ENCODE measurements at regions not wholly inside any gene's neighbourhood (a gene's known extent, or its start where the extent isn't known, plus 50 kb on each side); places are given as distances from the start of the nearest gene placed in this dataset.
A peak's percentile ranks its signal among the peaks of the same experiment; 100 is the strongest.

DNA sequence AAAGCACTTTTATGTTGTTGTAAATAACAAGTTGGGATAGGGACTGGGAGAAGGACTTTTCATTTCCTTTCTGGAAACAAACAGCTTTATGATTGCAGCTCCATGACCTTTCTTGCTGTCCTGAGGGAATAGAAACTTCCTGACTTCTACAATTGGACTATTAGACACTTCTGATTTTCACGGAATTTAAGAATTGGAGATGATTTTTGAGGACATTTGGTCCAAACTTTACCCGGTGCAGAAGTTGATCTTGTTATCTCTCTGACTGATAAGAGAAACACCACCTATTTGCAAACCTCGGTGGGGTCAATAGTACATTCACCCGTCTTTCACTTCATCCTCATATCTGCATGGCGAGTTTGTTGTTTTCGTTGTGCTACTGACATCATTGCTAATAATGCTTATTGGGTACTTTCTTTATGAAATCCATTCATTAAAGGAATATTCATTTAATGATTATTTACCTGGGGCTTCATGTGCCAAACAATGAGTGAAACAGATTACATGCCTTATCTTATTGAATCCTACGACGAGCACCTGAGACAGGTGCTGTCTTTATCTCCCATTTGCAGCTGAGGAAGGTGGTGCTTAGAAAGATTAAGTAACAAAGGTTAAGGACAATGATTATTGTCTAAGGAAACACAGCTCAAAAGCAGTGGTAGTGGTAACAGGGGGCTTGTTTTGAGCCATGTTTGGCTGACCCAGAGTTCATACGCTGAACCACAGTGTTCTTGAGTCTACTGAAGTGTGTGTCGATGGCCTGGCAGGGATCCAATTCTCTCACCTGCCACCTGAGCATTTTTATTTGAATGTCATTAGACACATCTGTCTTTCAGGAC, 176.9 kb upstream of the FAM20A start:
- WGBS, 2 donors: 45 to 50% methylated on average over 10 of the region's 10 CpGs
- H3K27me3 ChIP-seq: no peaks in the 10 kb centered on the region
- TF ChIP-seq, protein P1, sequence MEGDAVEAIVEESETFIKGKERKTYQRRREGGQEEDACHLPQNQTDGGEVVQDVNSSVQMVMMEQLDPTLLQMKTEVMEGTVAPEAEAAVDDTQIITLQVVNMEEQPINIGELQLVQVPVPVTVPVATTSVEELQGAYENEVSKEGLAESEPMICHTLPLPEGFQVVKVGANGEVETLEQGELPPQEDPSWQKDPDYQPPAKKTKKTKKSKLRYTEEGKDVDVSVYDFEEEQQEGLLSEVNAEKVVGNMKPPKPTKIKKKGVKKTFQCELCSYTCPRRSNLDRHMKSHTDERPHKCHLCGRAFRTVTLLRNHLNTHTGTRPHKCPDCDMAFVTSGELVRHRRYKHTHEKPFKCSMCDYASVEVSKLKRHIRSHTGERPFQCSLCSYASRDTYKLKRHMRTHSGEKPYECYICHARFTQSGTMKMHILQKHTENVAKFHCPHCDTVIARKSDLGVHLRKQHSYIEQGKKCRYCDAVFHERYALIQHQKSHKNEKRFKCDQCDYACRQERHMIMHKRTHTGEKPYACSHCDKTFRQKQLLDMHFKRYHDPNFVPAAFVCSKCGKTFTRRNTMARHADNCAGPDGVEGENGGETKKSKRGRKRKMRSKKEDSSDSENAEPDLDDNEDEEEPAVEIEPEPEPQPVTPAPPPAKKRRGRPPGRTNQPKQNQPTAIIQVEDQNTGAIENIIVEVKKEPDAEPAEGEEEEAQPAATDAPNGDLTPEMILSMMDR (IDR thresholded peaks at IDR 0.05): no peak
- TF ChIP-seq POLR2A (IDR thresholded peaks at IDR 0.05): no peak
- DNase-seq: no peak
- peak overlapping the region; percentile 45 to 79 for H3K27ac ChIP-seq
- H3K9me3 ChIP-seq: no peaks in the 10 kb centered on the region
- H3K36me3 ChIP-seq (ENCODE audit: low read depth, missing control alignments): no peaks in the 10 kb centered on the region
- intact Hi-C loops (cut with DNase I; ENCODE audit: low total_unique reads): loop anchor here (10.0 kb wide), 1 partner anchor 197 kb away; no protein-coding TSS in a partner anchor
- peaks cover 12% of the 10 kb centered on the region for H3K4me1 ChIP-seq
- H3K4me3 ChIP-seq: no peak overlapping the region

DNA sequence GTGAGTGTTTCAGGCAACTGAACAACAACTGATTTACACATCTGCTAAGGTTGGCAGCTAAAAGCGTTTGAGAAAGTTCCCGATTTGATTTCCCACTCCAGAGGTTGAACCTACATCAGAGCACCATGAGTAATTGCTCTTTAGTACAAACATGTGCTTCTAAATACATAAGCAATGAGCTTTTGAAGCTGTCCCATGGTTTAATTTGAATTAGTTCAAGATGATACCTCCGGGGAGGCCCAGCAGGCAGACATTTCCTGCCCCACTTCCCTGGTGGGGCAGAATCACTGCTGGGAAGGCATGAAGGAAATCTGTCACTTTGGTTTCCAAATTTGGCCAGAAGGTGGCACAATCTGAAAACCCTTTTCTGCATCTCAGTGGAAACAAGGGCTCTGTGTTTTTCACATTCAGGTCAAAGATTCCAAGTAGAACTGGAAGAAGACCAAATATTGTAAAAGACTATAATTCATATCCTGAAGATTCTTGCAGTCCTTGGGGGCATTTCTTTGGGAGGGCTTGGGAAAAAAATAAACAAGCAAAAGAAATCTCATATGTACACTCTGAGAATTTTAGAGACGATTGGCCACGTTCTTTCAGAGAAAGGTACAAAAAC, 176.2 kb upstream of the FAM20A start:
- peak overlapping the region; percentile 4 to 79 for H3K27ac ChIP-seq
- peak; percentile 77 for DNase-seq
- H3K4me3 ChIP-seq: no peak overlapping the region
- 24 to 29% methylated on average over 5 of the region's 5 CpGs for WGBS, 2 donors
- H3K27me3 ChIP-seq: no peaks in the 10 kb centered on the region
- no peak for TF ChIP-seq POLR2A (IDR thresholded peaks at IDR 0.05)
- TF ChIP-seq, protein P1 (IDR thresholded peaks at IDR 0.05): peak; percentile 69 to 92 (median 86)
- intact Hi-C loops (cut with DNase I; ENCODE audit: low total_unique reads): loop anchor here (10.0 kb wide), 1 partner anchor 197 kb away; no protein-coding TSS in a partner anchor
- H3K36me3 ChIP-seq (ENCODE audit: low read depth, missing control alignments): no peaks in the 10 kb centered on the region
- no peaks in the 10 kb centered on the region for H3K9me3 ChIP-seq
- H3K4me1 ChIP-seq: peaks cover 12% of the 10 kb centered on the region

DNA sequence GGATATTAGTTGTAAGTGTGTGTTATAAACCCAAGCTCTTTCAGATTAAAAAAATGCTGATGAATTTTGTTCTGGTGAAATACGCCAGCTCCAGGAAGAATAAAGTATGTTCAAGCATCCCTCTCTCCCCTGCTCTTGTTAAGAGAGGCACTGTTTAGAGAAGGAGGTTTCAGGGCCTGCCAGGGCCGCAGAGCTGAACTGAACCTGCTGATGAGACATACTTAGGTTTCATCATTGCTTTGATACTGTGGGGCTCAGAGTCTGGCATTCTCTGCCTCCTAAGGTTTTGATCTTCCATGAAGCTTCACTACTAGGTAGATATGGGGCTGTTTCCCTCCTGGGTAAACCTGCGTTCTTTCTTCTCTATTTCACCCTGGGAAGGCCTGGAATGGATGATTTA, 175.3 kb upstream of the FAM20A start:
- Histone ChIP-seq H3K4me3 (no peak overlapping the region), H3K27me3 (no peaks in the 10 kb centered on the region), H3K4me1 (peaks cover 12% of the 10 kb centered on the region), H3K36me3 (ENCODE audit: low read depth, missing control alignments) (no peaks in the 10 kb centered on the region), H3K9me3 (no peaks in the 10 kb centered on the region), H3K27ac (peak overlapping the region; percentile 32 to 79)
- DNase-seq: no peak
- TF ChIP-seq POLR2A (IDR thresholded peaks at IDR 0.05): no peak
- TF ChIP-seq, protein P1 (IDR thresholded peaks at IDR 0.05): no peak
- intact Hi-C loops (cut with DNase I; ENCODE audit: low total_unique reads): loop anchor here (10.0 kb wide), 1 partner anchor 198 kb away; no protein-coding TSS in a partner anchor
- 77% methylated on average over 3 of the region's 3 CpGs for WGBS, 2 donors

DNA sequence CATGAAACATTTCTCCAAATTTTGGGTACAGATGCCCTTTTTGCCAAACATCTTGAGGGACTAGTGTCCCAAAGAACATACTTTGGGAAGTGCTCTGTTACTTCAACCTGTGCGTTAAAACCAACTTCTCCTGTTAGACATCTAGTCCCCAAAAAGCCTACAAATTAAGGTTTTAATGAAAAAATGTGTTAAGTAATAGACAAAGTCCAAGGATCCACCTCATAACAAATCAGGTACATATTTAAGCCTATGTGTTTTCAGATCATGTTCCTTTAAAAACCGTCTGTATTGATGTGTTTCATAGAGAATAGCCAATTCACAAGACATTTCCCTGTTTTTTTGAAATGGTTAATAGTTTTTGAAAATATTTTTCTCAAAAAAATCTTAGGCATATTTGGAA, 174.8 kb upstream of the FAM20A start:
- no peak for TF ChIP-seq POLR2A (IDR thresholded peaks at IDR 0.05)
- TF ChIP-seq, protein P1 (IDR thresholded peaks at IDR 0.05): no peak
- Histone ChIP-seq H3K4me1 (peaks cover 12% of the 10 kb centered on the region), H3K36me3 (ENCODE audit: low read depth, missing control alignments) (no peaks in the 10 kb centered on the region), H3K27me3 (no peaks in the 10 kb centered on the region), H3K9me3 (no peaks in the 10 kb centered on the region), H3K4me3 (no peak overlapping the region), H3K27ac (peak overlapping the region in 1 of 2 donors; percentile 48)
- intact Hi-C loops (cut with DNase I; ENCODE audit: low total_unique reads): loop anchor here (10.0 kb wide), 1 partner anchor 199 kb away; no protein-coding TSS in a partner anchor
- WGBS, 2 donors: 90 to 95% methylated on average over 2 of the region's 2 CpGs
- no peak for DNase-seq

Measured in testis (tissue), 2 donors.